IMR-90 (cell line): ENCODE measurements at regions not wholly inside any gene's neighbourhood (a gene's known extent, or its start where the extent isn't known, plus 50 kb on each side); places are given as distances from the start of the nearest gene placed in this dataset.

ENCODE experiments used
- ATAC-seq: fragments of 200-7000 bp; cut with Tn5 transposase; 2 replicates; pipeline ENCODE4 v1.9.1; 2020; ENCODE audit warnings: low read depth, mild to moderate bottlenecking, moderate library complexity
- BruUV-seq: library from RNA; stranded (reverse); fragments of 400-500 nt; replicated peaks from 2 replicates; lab custom pipeline; 2021; lab: Mats Ljungman, UMichigan
- CTCF ChIA-PET: fragments of 300-600 bp; formaldehyde crosslinking; extraction: SDS; loops from one replicate; lab custom pipeline; 2021; ENCODE audit warnings: antibody characterized with exemption; lab: Yijun Ruan, JAX
- POLR2A ChIA-PET: fragments of 300-600 bp; sonication (Branson Sonifier 250); formaldehyde crosslinking; loops from one replicate; lab custom pipeline; 2022; ENCODE audit warnings: antibody characterized with exemption; ENCODE audit not compliant: unreplicated experiment; lab: Charles Lee
- DNase-seq: peaks from one replicate; pipeline ENCODE4 v3.0.0; 2013
- H2AFZ ChIP-seq: replicated peaks from 2 replicates; pipeline ENCODE3; 2013; ENCODE audit warnings: low read length, mild to moderate bottlenecking; ENCODE audit not compliant: poor library complexity
- H2AK5ac ChIP-seq: 2 replicates; pipeline ENCODE4 v1.6.1; 2013; ENCODE audit warnings: low read depth, low read length, inconsistent platforms
- H2AK9ac ChIP-seq: replicated peaks from 2 replicates; pipeline ENCODE3; 2013; ENCODE audit warnings: mild to moderate bottlenecking, low read depth, low read length, moderate library complexity; ENCODE audit not compliant: poor library complexity
- H2BK120ac ChIP-seq: 2 replicates; pipeline ENCODE4 v1.6.1; 2013; ENCODE audit warnings: low read depth, low read length, inconsistent platforms
- H2BK15ac ChIP-seq: 3 replicates; pipeline ENCODE4 v1.6.1; 2013; ENCODE audit warnings: low read depth, low read length, inconsistent platforms
- H2BK20ac ChIP-seq: 2 replicates; pipeline ENCODE4 v1.6.1; 2013; ENCODE audit warnings: low read depth, mild to moderate bottlenecking, inconsistent platforms, low read length, moderate library complexity
- H2BK5ac ChIP-seq: 2 replicates; pipeline ENCODE4 v1.6.1; 2013; ENCODE audit warnings: mild to moderate bottlenecking, low read depth, low read length, inconsistent platforms; ENCODE audit not compliant: poor library complexity, severe bottlenecking
- H3K14ac ChIP-seq: replicated peaks from 2 replicates; pipeline ENCODE4 v1.6.1; 2013; ENCODE audit warnings: low read depth, low read length, inconsistent platforms
- H3K18ac ChIP-seq: 2 replicates; pipeline ENCODE4 v1.6.1; 2013; ENCODE audit warnings: low read depth, low read length, control low read depth
- H3K23ac ChIP-seq: 2 replicates; pipeline ENCODE4 v1.6.1; 2013; ENCODE audit warnings: low read depth, low read length, inconsistent platforms
- H3K27ac ChIP-seq: 2 replicates; pipeline ENCODE4 v1.5.1; 2013; ENCODE audit warnings: mild to moderate bottlenecking, control low read depth, low read length; ENCODE audit not compliant: insufficient read depth
- H3K27me3 ChIP-seq: 2 replicates; pipeline ENCODE4 v1.6.1; 2013; ENCODE audit warnings: low read length; ENCODE audit not compliant: control insufficient read depth, insufficient read depth
- H3K36me3 ChIP-seq: 2 replicates; pipeline ENCODE4 v1.6.1; 2013; ENCODE audit warnings: low read length, mixed read lengths; ENCODE audit not compliant: control insufficient read depth, insufficient read depth
- H3K4ac ChIP-seq: 2 replicates; pipeline ENCODE4 v1.6.1; 2013; ENCODE audit warnings: low read depth, low read length, inconsistent platforms
- H3K4me1 ChIP-seq: 2 replicates; pipeline ENCODE4 v1.6.1; 2013; ENCODE audit warnings: low read length, mixed read lengths; ENCODE audit not compliant: control insufficient read depth, insufficient read depth
- H3K4me2 ChIP-seq: 2 replicates; pipeline ENCODE4 v1.6.1; 2013; ENCODE audit warnings: low read depth, mild to moderate bottlenecking, control low read depth, low read length, moderate library complexity
- H3K4me3 ChIP-seq: 2 replicates; pipeline ENCODE4 v1.5.1; 2013; ENCODE audit warnings: low read depth, mild to moderate bottlenecking, control low read depth, low read length, moderate library complexity; ENCODE audit not compliant: insufficient read depth
- H3K56ac ChIP-seq: 2 replicates; pipeline ENCODE4 v1.6.1; 2013; ENCODE audit warnings: low read length, inconsistent platforms; ENCODE audit not compliant: insufficient read depth; ENCODE audit errors: extremely low read depth
- H3K79me1 ChIP-seq, 2 experiments: 2 replicates each; pipeline ENCODE4 v1.6.1; 2013; ENCODE audit warnings: low read length in 2 of 2, inconsistent platforms in 1 of 2, low read depth in 1 of 2
- H3K9ac ChIP-seq: 2 replicates; pipeline ENCODE4 v1.6.1; 2013; ENCODE audit warnings: low read depth, low read length, control low read depth
- H3K9me1 ChIP-seq: 2 replicates; pipeline ENCODE4 v1.6.1; 2013; ENCODE audit warnings: low read length, inconsistent platforms; ENCODE audit not compliant: insufficient read depth
- H3K9me3 ChIP-seq: 2 replicates; pipeline ENCODE4 v1.6.1; 2013; ENCODE audit warnings: low read length; ENCODE audit not compliant: control insufficient read depth, insufficient read depth
- H4K20me1 ChIP-seq: 2 replicates; pipeline ENCODE4 v1.6.1; 2013; ENCODE audit warnings: low read length, inconsistent platforms; ENCODE audit not compliant: insufficient read depth
- H4K5ac ChIP-seq: 2 replicates; pipeline ENCODE4 v1.6.1; 2013; ENCODE audit warnings: mild to moderate bottlenecking, low read depth, low read length, control low read depth
- H4K8ac ChIP-seq, 2 experiments: 2 replicates each; pipeline ENCODE4 v1.6.1; 2013; ENCODE audit warnings: low read depth in 2 of 2, low read length in 2 of 2, control low read depth in 1 of 2, inconsistent platforms in 1 of 2
- H4K91ac ChIP-seq: 2 replicates; pipeline ENCODE4 v1.6.1; 2013; ENCODE audit warnings: low read depth, low read length, inconsistent platforms; ENCODE audit not compliant: insufficient read depth
- BHLHE40 ChIP-seq: fragments of 150-350 bp; IDR thresholded peaks from 2 replicates; pipeline ENCODE4 v1.6.1; 2016; ENCODE audit warnings: mild to moderate bottlenecking, low read depth, low read length
- CHD1 ChIP-seq: IDR thresholded peaks from 2 replicates; pipeline ENCODE4 v1.6.1; 2012; ENCODE audit warnings: low read depth, low read length, improper control_type of control experiment
- ELK1 ChIP-seq: fragments of 150-350 bp; IDR thresholded peaks from 2 replicates; pipeline ENCODE4 v1.6.1; 2016; ENCODE audit warnings: low read depth, mild to moderate bottlenecking, low read length, moderate library complexity, borderline replicate concordance
- RAD21 ChIP-seq: IDR thresholded peaks from 2 replicates; pipeline ENCODE4 v1.6.1; 2012; ENCODE audit warnings: low read length, improper control_type of control experiment
- SMC3 ChIP-seq: fragments of 150-350 bp; IDR thresholded peaks from 2 replicates; pipeline ENCODE4 v1.6.1; 2016; ENCODE audit warnings: low read depth, mild to moderate bottlenecking, antibody characterized with exemption, low read length, moderate library complexity
- dilution Hi-C: fragments of 300-500 bp; cut with HindIII; formaldehyde crosslinking; loops from one replicate; pipeline ENCODE4 v1.14.3; 2018; ENCODE audit warnings: low sequenced_read_pairs; ENCODE audit not compliant: unreplicated experiment
- in situ Hi-C: fragments of 300-500 bp; cut with MboI; formaldehyde crosslinking; loops from 3 replicates; pipeline ENCODE4 v1.14.3; 2019; ENCODE audit warnings: low sequenced_read_pairs, inconsistent platforms, mixed read lengths
- intact Hi-C: fragments of 100-400 bp; cut with micrococcal nuclease; formaldehyde crosslinking; loops from 2 replicates; pipeline ENCODE4 v1.10.0; 2022

- ChIA-PET POLR2A (no interaction called here), CTCF (no interaction called here)
- no peak overlapping the region for H2AK5ac ChIP-seq
- no peak overlapping the region for H3K4me2 ChIP-seq
- no peaks in the 10 kb centered on the region for H3K4me1 ChIP-seq
- H3K9ac ChIP-seq: no peak overlapping the region
- H3K9me1 ChIP-seq: no peaks in the 10 kb centered on the region
- H4K91ac ChIP-seq: no peak overlapping the region
- dilution Hi-C loops: no loop called here
- H2BK20ac ChIP-seq: no peak overlapping the region
- no peak overlapping the region for H2AFZ ChIP-seq
- no peaks in the 10 kb centered on the region for H3K36me3 ChIP-seq
- H3K23ac ChIP-seq: no peak overlapping the region
- TF ChIP-seq ELK1: no peak
- TF ChIP-seq CHD1: no peak
- TF ChIP-seq SMC3: no peak
- TF ChIP-seq RAD21: no peak
- no peak for TF ChIP-seq BHLHE40
- no peaks in the 10 kb centered on the region for H3K9me3 ChIP-seq
- H3K4me3 ChIP-seq: no peak overlapping the region
- BruUV-seq: no TSS peak
- H3K79me1 ChIP-seq: no peaks in the 10 kb centered on the region
- H3K27ac ChIP-seq: no peak overlapping the region
- H4K8ac ChIP-seq: no peak overlapping the region
- intact Hi-C loops: no loop called here
- ATAC-seq: no peak
- no peak for DNase-seq
- no peak overlapping the region for H3K18ac ChIP-seq
- H3K4ac ChIP-seq: no peak overlapping the region
- H2BK5ac ChIP-seq: no peak overlapping the region
- in situ Hi-C loops: no loop called here
- H2BK120ac ChIP-seq: no peak overlapping the region
- no peak overlapping the region for H4K5ac ChIP-seq
- H3K14ac ChIP-seq: no peak overlapping the region
- no peak overlapping the region for H3K56ac ChIP-seq
- no peak overlapping the region for H2BK15ac ChIP-seq
- no peaks in the 10 kb centered on the region for H4K20me1 ChIP-seq
- H2AK9ac ChIP-seq: no peak overlapping the region
- no peaks in the 10 kb centered on the region; the same call in 1 of the 2 replicates for H3K27me3 ChIP-seq
Measured at GRCh38 chr7:85612514-85612913, 425.7 kb upstream of the SEMA3D start.
